ENCODE measurements at regions not wholly inside any gene's neighbourhood (a gene's known extent, or its start where the extent isn't known, plus 50 kb on each side); places are given as distances from the start of the nearest gene placed in this dataset.

DNA sequence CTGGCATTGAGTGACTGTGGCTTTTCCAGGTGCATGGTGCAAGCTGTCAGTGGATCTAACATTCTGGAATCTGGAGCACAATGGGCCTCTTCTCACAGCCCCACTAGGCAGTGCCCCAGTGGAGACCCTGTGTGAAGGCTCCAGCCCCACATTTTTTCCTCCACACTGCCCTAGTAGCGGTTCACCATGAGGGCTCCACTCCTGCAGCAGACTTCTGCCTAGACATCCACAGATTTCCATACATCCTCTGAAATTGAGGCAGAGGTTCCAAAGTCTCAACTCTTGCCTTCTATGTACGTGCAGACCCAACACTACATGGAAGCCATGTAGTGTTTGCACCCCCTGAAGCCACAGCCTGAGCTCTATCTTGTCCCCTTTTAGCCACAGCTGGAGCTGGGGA lies 118.0 kb upstream of the BMP5 start:
- in situ Hi-C loops (cut with HindIII; ENCODE audit: extremely low pct_ligation_motif_present, low pct_unique_long_range_greater_than_20kb) = no loop called here

GRCh38 chr6:55992546-55992945 lies 117.2 kb upstream of the BMP5 start:
- intact Hi-C loops (cut with micrococcal nuclease; ENCODE audit: unreplicated experiment) (no loop called here), in situ Hi-C loops (cut with HindIII; ENCODE audit: extremely low pct_ligation_motif_present, low pct_unique_long_range_greater_than_20kb) (no loop called here)
- TF ChIP-seq YEATS4 (CRISPR knock-in tag; IDR thresholded peaks at IDR 0.05; ENCODE audit: borderline replicate concordance) = no peak
- no peak for TF ChIP-seq ZSCAN9 (CRISPR knock-in tag; IDR thresholded peaks at IDR 0.05; ENCODE audit: borderline replicate concordance)
- TF ChIP-seq ZBTB7A (CRISPR knock-in tag; IDR thresholded peaks at IDR 0.05) = no peak
- TF ChIP-seq RXRA (CRISPR knock-in tag; IDR thresholded peaks at IDR 0.05) = no peak
- no peak for TF ChIP-seq ZNF773 (CRISPR knock-in tag; IDR thresholded peaks at IDR 0.05; ENCODE audit: borderline replicate concordance)
- ATAC-seq = no peak
- Histone ChIP-seq H3K4me1 (ENCODE audit: insufficient read depth, low read length) (no peaks in the 10 kb centered on the region), H3K79me2 (ENCODE audit: insufficient read depth, low read length) (no peaks in the 10 kb centered on the region), H3K4me3 (replicated peaks in 1 of 3; ENCODE audit: insufficient read depth in 1 of 3, low read depth in 2 of 3, low read length in 3 of 3) (no peak overlapping the region), H3K36me3 (replicated peaks in 1 of 2; ENCODE audit: control insufficient read depth in 1 of 2, insufficient read depth in 2 of 2, low read length in 2 of 2) (no peaks in the 10 kb centered on the region), H2AFZ (ENCODE audit: low read length) (no peak overlapping the region), H3K4me2 (ENCODE audit: low read depth, low read length) (no peak overlapping the region), H3K9ac (ENCODE audit: insufficient read depth, low read depth, low read length) (no peak overlapping the region), H3K27me3 (ENCODE audit: control insufficient read depth in 1 of 2, insufficient read depth in 2 of 2, low read length in 2 of 2) (no peaks in the 10 kb centered on the region), H3K27ac (ENCODE audit: extremely low read length, insufficient read depth, low read length) (no peak overlapping the region), H4K20me1 (ENCODE audit: insufficient read depth, low read length) (no peaks in the 10 kb centered on the region), H3K9me3 (ENCODE audit: low read length) (peaks cover 10% of the 10 kb centered on the region)
- ChIA-PET POLR2A (no interaction called here), CTCF (ENCODE audit: low intra/inter-chr PET ratio, low total read pairs) (no interaction called here)
- BruUV-seq (replicated peaks) = no TSS peak
- FAIRE-seq = no peak
- DNase-seq (ENCODE audit: low spot score) = no peak

More for the DNA sequence above, 118.0 kb upstream of the BMP5 start:
- Histone ChIP-seq H3K4me2 (ENCODE audit: low read depth, low read length) (no peak overlapping the region), H3K4me3 (replicated peaks in 1 of 3; ENCODE audit: insufficient read depth in 1 of 3, low read depth in 2 of 3, low read length in 3 of 3) (no peak overlapping the region), H2AFZ (ENCODE audit: low read length) (no peak overlapping the region), H4K20me1 (ENCODE audit: insufficient read depth, low read length) (no peaks in the 10 kb centered on the region), H3K27ac (ENCODE audit: extremely low read length, insufficient read depth, low read length) (no peak overlapping the region), H3K9me3 (ENCODE audit: low read length) (peaks cover 10% of the 10 kb centered on the region), H3K4me1 (ENCODE audit: insufficient read depth, low read length) (no peaks in the 10 kb centered on the region), H3K27me3 (ENCODE audit: control insufficient read depth in 1 of 2, insufficient read depth in 2 of 2, low read length in 2 of 2) (no peaks in the 10 kb centered on the region), H3K9ac (ENCODE audit: insufficient read depth, low read depth, low read length) (no peak overlapping the region), H3K36me3 (replicated peaks in 1 of 2; ENCODE audit: control insufficient read depth in 1 of 2, insufficient read depth in 2 of 2, low read length in 2 of 2) (no peaks in the 10 kb centered on the region), H3K79me2 (ENCODE audit: insufficient read depth, low read length) (no peaks in the 10 kb centered on the region)
- TF ChIP-seq HMGA1 (CRISPR knock-in tag; conservative IDR thresholded peaks at IDR 0.05) = no peak
- no peak for TF ChIP-seq ZNF101 (CRISPR knock-in tag; IDR thresholded peaks at IDR 0.05; ENCODE audit: borderline replicate concordance, low read depth)
- TF ChIP-seq, protein P1, sequence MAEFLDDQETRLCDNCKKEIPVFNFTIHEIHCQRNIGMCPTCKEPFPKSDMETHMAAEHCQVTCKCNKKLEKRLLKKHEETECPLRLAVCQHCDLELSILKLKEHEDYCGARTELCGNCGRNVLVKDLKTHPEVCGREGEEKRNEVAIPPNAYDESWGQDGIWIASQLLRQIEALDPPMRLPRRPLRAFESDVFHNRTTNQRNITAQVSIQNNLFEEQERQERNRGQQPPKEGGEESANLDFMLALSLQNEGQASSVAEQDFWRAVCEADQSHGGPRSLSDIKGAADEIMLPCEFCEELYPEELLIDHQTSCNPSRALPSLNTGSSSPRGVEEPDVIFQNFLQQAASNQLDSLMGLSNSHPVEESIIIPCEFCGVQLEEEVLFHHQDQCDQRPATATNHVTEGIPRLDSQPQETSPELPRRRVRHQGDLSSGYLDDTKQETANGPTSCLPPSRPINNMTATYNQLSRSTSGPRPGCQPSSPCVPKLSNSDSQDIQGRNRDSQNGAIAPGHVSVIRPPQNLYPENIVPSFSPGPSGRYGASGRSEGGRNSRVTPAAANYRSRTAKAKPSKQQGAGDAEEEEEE (CRISPR knock-in tag; IDR thresholded peaks at IDR 0.05; ENCODE audit: borderline replicate concordance) = no peak
- TF ChIP-seq SPEN (CRISPR knock-in tag; IDR thresholded peaks at IDR 0.05; ENCODE audit: low read depth) = no peak
- no peak for TF ChIP-seq ZNF644 (CRISPR knock-in tag; IDR thresholded peaks at IDR 0.05; ENCODE audit: low read depth)
- TF ChIP-seq, protein P2, sequence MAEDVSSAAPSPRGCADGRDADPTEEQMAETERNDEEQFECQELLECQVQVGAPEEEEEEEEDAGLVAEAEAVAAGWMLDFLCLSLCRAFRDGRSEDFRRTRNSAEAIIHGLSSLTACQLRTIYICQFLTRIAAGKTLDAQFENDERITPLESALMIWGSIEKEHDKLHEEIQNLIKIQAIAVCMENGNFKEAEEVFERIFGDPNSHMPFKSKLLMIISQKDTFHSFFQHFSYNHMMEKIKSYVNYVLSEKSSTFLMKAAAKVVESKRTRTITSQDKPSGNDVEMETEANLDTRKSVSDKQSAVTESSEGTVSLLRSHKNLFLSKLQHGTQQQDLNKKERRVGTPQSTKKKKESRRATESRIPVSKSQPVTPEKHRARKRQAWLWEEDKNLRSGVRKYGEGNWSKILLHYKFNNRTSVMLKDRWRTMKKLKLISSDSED (CRISPR knock-in tag; IDR thresholded peaks at IDR 0.05) = no peak
- CTCF ChIA-PET (ENCODE audit: low intra/inter-chr PET ratio, low total read pairs) = no interaction called here
- ATAC-seq (no peak), FAIRE-seq (no peak), DNase-seq (ENCODE audit: low spot score) (no peak)
- BruUV-seq (replicated peaks) = no TSS peak
- POLR2A ChIA-PET = no interaction called here
- 0% methylated on average over 2 of the region's 2 CpGs for WGBS (ENCODE audit: low lambda C conversion rate)
- intact Hi-C loops (cut with micrococcal nuclease; ENCODE audit: unreplicated experiment) = no loop called here

All from HepG2 (cell line).